NCI-H1436 (cell line): ENCODE measurements at regions not wholly inside any gene's neighbourhood (a gene's known extent, or its start where the extent isn't known, plus 50 kb on each side); places are given as distances from the start of the nearest gene placed in this dataset.

ENCODE experiments used
- DNase-seq: peaks from one replicate; lab custom pipeline; 2025; lab: John Stamatoyannopoulos, UW

GRCh38 chr5:97729938-97730337 lies 546.9 kb upstream of the RIOK2 start:
- DNase-seq: no peak

GRCh38 chr5:97735209-97735608 lies 552.2 kb upstream of the RIOK2 start:
- no peak for DNase-seq

GRCh38 chr5:97737608-97738007 lies 554.6 kb upstream of the RIOK2 start:
- DNase-seq: no peak

GRCh38 chr5:97745817-97746216 lies 562.8 kb upstream of the RIOK2 start:
- no peak for DNase-seq

- DNase-seq: no peak
Observed at GRCh38 chr5:97750576-97750975, 567.5 kb upstream of the RIOK2 start.

- DNase-seq: no peak
Observed at GRCh38 chr5:97751540-97751939, 568.5 kb upstream of the RIOK2 start.

GRCh38 chr5:97752871-97753270 lies 569.8 kb upstream of the RIOK2 start:
- DNase-seq: no peak

GRCh38 chr5:97762483-97762882 lies 579.4 kb upstream of the RIOK2 start:
- DNase-seq: no peak

GRCh38 chr5:97764700-97765099 lies 581.7 kb upstream of the RIOK2 start:
- no peak for DNase-seq

- no peak for DNase-seq
Observed at GRCh38 chr5:97778451-97778850, 595.4 kb upstream of the RIOK2 start.

GRCh38 chr5:97788369-97788768 lies 605.3 kb upstream of the RIOK2 start:
- DNase-seq: no peak

- no peak for DNase-seq
Observed at GRCh38 chr5:97797994-97798451, 615.0 kb upstream of the RIOK2 start.

GRCh38 chr5:97801461-97801860 lies 618.4 kb upstream of the RIOK2 start:
- DNase-seq: no peak

- DNase-seq: no peak
Observed at GRCh38 chr5:97820138-97820537, 637.1 kb upstream of the RIOK2 start.

GRCh38 chr5:97832645-97833296 lies 649.7 kb upstream of the RIOK2 start:
- no peak for DNase-seq

- no peak for DNase-seq
Observed at GRCh38 chr5:97834561-97834960, 651.5 kb upstream of the RIOK2 start.

GRCh38 chr5:97835112-97835511 lies 652.1 kb upstream of the RIOK2 start:
- no peak for DNase-seq

- DNase-seq: no peak
Observed at GRCh38 chr5:97836816-97837215, 653.8 kb upstream of the RIOK2 start.

- no peak for DNase-seq
Observed at GRCh38 chr5:97838214-97838613, 655.2 kb upstream of the RIOK2 start.

- no peak for DNase-seq
Observed at GRCh38 chr5:97839341-97840086, 656.5 kb upstream of the RIOK2 start.

GRCh38 chr5:97840643-97841042 lies 657.6 kb upstream of the RIOK2 start:
- DNase-seq: no peak

- no peak for DNase-seq
Observed at GRCh38 chr5:97842687-97843086, 659.6 kb upstream of the RIOK2 start.

GRCh38 chr5:97844797-97845196 lies 661.8 kb upstream of the RIOK2 start:
- no peak for DNase-seq

GRCh38 chr5:97846643-97847042 lies 663.6 kb upstream of the RIOK2 start:
- DNase-seq: no peak
